ENCODE measurements at regions not wholly inside any gene's neighbourhood (a gene's known extent, or its start where the extent isn't known, plus 50 kb on each side); places are given as distances from the start of the nearest gene placed in this dataset.

GRCh38 chr5:152264645-152265254 lies 140.3 kb downstream of the NMUR2 start:
- no peaks in the 10 kb centered on the region for H3K9me3 Mint-ChIP-seq (ENCODE audit: unreplicated experiment)
- no peaks in the 10 kb centered on the region for H3K4me1 Mint-ChIP-seq (ENCODE audit: low read depth, unreplicated experiment)
- H3K4me3 Mint-ChIP-seq (ENCODE audit: unreplicated experiment), result no peak overlapping the region
- H3K27me3 Mint-ChIP-seq (ENCODE audit: unreplicated experiment), result no peaks in the 10 kb centered on the region
- no peaks in the 10 kb centered on the region for H3K36me3 Mint-ChIP-seq (ENCODE audit: unreplicated experiment)
- H3K27ac Mint-ChIP-seq (ENCODE audit: unreplicated experiment), result no peak overlapping the region
- TF ChIP-seq CTCF (IDR thresholded peaks at IDR 0.05; ENCODE audit: partially characterized antibody, unreplicated experiment), result no peak
- DNase-seq, result no peak

- Mint-ChIP-seq H3K27me3 (ENCODE audit: unreplicated experiment) (peaks cover 2% of the 10 kb centered on the region), H3K9me3 (ENCODE audit: unreplicated experiment) (no peaks in the 10 kb centered on the region), H3K36me3 (ENCODE audit: unreplicated experiment) (no peaks in the 10 kb centered on the region), H3K4me1 (ENCODE audit: low read depth, unreplicated experiment) (no peaks in the 10 kb centered on the region), H3K4me3 (ENCODE audit: unreplicated experiment) (no peak overlapping the region), H3K27ac (ENCODE audit: unreplicated experiment) (no peak overlapping the region)
- TF ChIP-seq CTCF (IDR thresholded peaks at IDR 0.05; ENCODE audit: partially characterized antibody, unreplicated experiment), result no peak
- DNase-seq, result no peak
These were observed 142.4 kb downstream of the NMUR2 start for GRCh38 chr5:152262667-152263066.

GRCh38 chr5:152260940-152261339 lies 144.1 kb downstream of the NMUR2 start:
- peaks cover 2% of the 10 kb centered on the region for H3K27me3 Mint-ChIP-seq (ENCODE audit: unreplicated experiment)
- no peak overlapping the region for H3K4me3 Mint-ChIP-seq (ENCODE audit: unreplicated experiment)

GRCh38 chr5:152259702-152260101 lies 145.4 kb downstream of the NMUR2 start:
- no peak overlapping the region for H3K4me3 Mint-ChIP-seq (ENCODE audit: unreplicated experiment)
- no peaks in the 10 kb centered on the region for H3K36me3 Mint-ChIP-seq (ENCODE audit: unreplicated experiment)
- TF ChIP-seq CTCF (IDR thresholded peaks at IDR 0.05; ENCODE audit: partially characterized antibody, unreplicated experiment), result no peak
- H3K27ac Mint-ChIP-seq (ENCODE audit: unreplicated experiment), result no peak overlapping the region
- H3K27me3 Mint-ChIP-seq (ENCODE audit: unreplicated experiment), result peaks cover 2% of the 10 kb centered on the region
- no peaks in the 10 kb centered on the region for H3K9me3 Mint-ChIP-seq (ENCODE audit: unreplicated experiment)
- no peak for DNase-seq
- no peaks in the 10 kb centered on the region for H3K4me1 Mint-ChIP-seq (ENCODE audit: low read depth, unreplicated experiment)

More at GRCh38 chr5:152260940-152261339, 144.1 kb downstream of the NMUR2 start:
- DNase-seq, result no peak
- Mint-ChIP-seq H3K27ac (ENCODE audit: unreplicated experiment) (no peak overlapping the region), H3K36me3 (ENCODE audit: unreplicated experiment) (no peaks in the 10 kb centered on the region), H3K9me3 (ENCODE audit: unreplicated experiment) (no peaks in the 10 kb centered on the region), H3K4me1 (ENCODE audit: low read depth, unreplicated experiment) (no peaks in the 10 kb centered on the region)
- TF ChIP-seq CTCF (IDR thresholded peaks at IDR 0.05; ENCODE audit: partially characterized antibody, unreplicated experiment), result no peak

GRCh38 chr5:152256580-152256979 lies 148.5 kb downstream of the NMUR2 start:
- H3K27me3 Mint-ChIP-seq (ENCODE audit: unreplicated experiment), result peaks cover 2% of the 10 kb centered on the region
- no peaks in the 10 kb centered on the region for H3K9me3 Mint-ChIP-seq (ENCODE audit: unreplicated experiment)
- no peaks in the 10 kb centered on the region for H3K36me3 Mint-ChIP-seq (ENCODE audit: unreplicated experiment)
- H3K27ac Mint-ChIP-seq (ENCODE audit: unreplicated experiment), result no peak overlapping the region
- H3K4me3 Mint-ChIP-seq (ENCODE audit: unreplicated experiment), result no peak overlapping the region
- DNase-seq, result no peak
- no peaks in the 10 kb centered on the region for H3K4me1 Mint-ChIP-seq (ENCODE audit: low read depth, unreplicated experiment)
- no peak for TF ChIP-seq CTCF (IDR thresholded peaks at IDR 0.05; ENCODE audit: partially characterized antibody, unreplicated experiment)
